ENCODE measurements at regions not wholly inside any gene's neighbourhood (a gene's known extent, or its start where the extent isn't known, plus 50 kb on each side); places are given as distances from the start of the nearest gene placed in this dataset.

GRCh38 chr10:128300290-128300824 is 174.1 kb upstream of the MKI67 start:
- TF ChIP-seq POLR2AphosphoS5 (IDR thresholded peaks at IDR 0.05; ENCODE audit: low read depth, low read length) (no peak), TAF1 (IDR thresholded peaks at IDR 0.05; ENCODE audit: low read depth, low read length) (no peak), POU2F2 (IDR thresholded peaks at IDR 0.05; ENCODE audit: low read depth, low read length) (no peak), POLR2A (IDR thresholded peaks at IDR 0.05; ENCODE audit: low read depth, low read length) (no peak), SPI1 (IDR thresholded peaks at IDR 0.05; ENCODE audit: low read depth, low read length) (no peak)

Measured in GM12891 (cell line).